ENCODE measurements at regions not wholly inside any gene's neighbourhood (a gene's known extent, or its start where the extent isn't known, plus 50 kb on each side); places are given as distances from the start of the nearest gene placed in this dataset.

- no peaks in the 10 kb centered on the region for H3K9me3 Mint-ChIP-seq
- H3K4me1 Mint-ChIP-seq: peaks cover 0 to 2% (median 0%) of the 10 kb centered on the region in 3 donors
- no peaks in the 10 kb centered on the region for H3K27me3 Mint-ChIP-seq
- no peaks in the 10 kb centered on the region for H3K36me3 Mint-ChIP-seq
- no peak overlapping the region for H3K27ac Mint-ChIP-seq
- H3K4me3 Mint-ChIP-seq: no peak overlapping the region
Observed at GRCh38 chr18:64474773-64475172, 325.9 kb upstream of the LINC00305 start.

- Mint-ChIP-seq H3K27me3 (no peaks in the 10 kb centered on the region), H3K9me3 (no peaks in the 10 kb centered on the region), H3K4me1 (peaks cover 0 to 2% (median 0%) of the 10 kb centered on the region in 3 donors), H3K4me3 (no peak overlapping the region), H3K36me3 (no peaks in the 10 kb centered on the region), H3K27ac (no peak overlapping the region)
Observed at GRCh38 chr18:64474255-64474654, 325.4 kb upstream of the LINC00305 start.

DNA sequence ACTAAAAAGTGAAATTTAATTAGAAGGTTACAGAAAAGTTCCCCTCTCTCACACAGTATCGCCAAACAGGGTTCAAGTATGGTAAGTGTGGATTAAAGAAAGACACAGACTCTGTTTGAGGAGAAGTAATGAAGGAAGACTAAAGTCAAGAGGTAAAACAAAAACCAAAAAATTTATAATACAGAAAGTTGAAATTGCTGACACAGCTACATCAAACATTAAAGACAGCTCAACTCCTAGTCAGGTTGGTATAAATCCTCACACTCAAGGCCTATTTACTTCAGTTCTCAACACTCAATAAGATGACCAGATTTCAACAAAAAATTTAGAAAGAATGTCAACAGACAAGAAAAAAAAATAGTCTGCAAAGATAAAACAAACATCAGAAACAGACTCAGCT, 300.5 kb upstream of the LINC00305 start:
- Mint-ChIP-seq H3K9me3 (no peaks in the 10 kb centered on the region), H3K4me1 (no peaks in the 10 kb centered on the region), H3K27me3 (no peaks in the 10 kb centered on the region), H3K4me3 (no peak overlapping the region), H3K36me3 (no peaks in the 10 kb centered on the region), H3K27ac (no peak overlapping the region)

GRCh38 chr18:64444819-64445218, 295.9 kb upstream of the LINC00305 start:
- Mint-ChIP-seq H3K27ac (peak overlapping the region in 1 of 3 donors; percentile 47), H3K27me3 (no peaks in the 10 kb centered on the region), H3K36me3 (no peaks in the 10 kb centered on the region), H3K9me3 (peaks cover 0 to 3% (median 1%) of the 10 kb centered on the region in 3 donors), H3K4me1 (no peaks in the 10 kb centered on the region), H3K4me3 (no peak overlapping the region)

DNA sequence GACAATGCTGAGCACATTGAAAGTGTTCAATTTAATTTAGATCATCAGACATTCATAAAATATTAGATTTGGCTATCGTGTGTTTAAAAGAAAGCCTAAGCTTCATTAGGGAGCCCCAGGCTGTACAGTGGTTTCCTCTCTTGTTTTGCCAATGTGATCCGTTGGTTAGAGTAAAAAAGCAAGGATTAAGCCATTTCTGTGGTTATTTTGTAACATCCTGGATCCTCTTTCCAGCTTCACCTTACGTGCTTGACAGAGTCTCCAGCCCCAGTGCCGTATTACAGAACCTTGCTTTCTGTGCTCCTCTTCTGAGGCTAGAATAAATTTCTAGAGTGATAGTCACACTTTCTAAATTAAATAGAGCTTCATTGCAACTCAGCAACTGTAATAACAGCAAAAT, 289.3 kb upstream of the LINC00305 start:
- H3K9me3 Mint-ChIP-seq: peaks cover 3 to 21% (median 8%) of the 10 kb centered on the region in 3 donors
- no peak overlapping the region for H3K27ac Mint-ChIP-seq
- no peaks in the 10 kb centered on the region for H3K36me3 Mint-ChIP-seq
- H3K4me3 Mint-ChIP-seq: no peak overlapping the region
- no peaks in the 10 kb centered on the region for H3K27me3 Mint-ChIP-seq
- no peaks in the 10 kb centered on the region for H3K4me1 Mint-ChIP-seq

DNA sequence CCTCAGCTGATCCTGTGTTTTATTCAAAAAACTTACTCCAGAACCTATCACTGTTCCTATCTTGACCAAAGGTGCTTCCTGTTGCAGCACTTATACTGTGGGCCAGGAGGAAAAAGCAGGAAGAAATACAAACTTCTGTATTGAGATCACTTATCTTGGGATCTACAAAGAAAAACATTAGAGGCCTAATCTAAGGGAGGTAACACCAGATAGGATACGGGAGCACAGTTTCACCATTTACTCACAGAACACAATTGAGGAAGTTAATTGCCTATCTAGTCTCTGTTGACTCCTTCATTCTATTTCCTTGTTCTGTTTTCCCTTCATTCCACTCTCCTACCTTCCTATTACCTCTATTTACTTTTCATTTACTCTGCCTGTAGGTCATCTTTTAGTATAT, 287.2 kb upstream of the LINC00305 start:
- Mint-ChIP-seq H3K4me1 (no peaks in the 10 kb centered on the region), H3K9me3 (peaks cover 5 to 30% (median 8%) of the 10 kb centered on the region in 3 donors), H3K27me3 (no peaks in the 10 kb centered on the region), H3K27ac (no peak overlapping the region), H3K4me3 (no peak overlapping the region), H3K36me3 (no peaks in the 10 kb centered on the region)

GRCh38 chr18:64419156-64419555, 270.3 kb upstream of the LINC00305 start:
- H3K27ac Mint-ChIP-seq: no peak overlapping the region
- peaks cover 0 to 3% (median 0%) of the 10 kb centered on the region in 3 donors for H3K4me1 Mint-ChIP-seq
- no peak overlapping the region for H3K4me3 Mint-ChIP-seq
- no peaks in the 10 kb centered on the region for H3K27me3 Mint-ChIP-seq
- no peaks in the 10 kb centered on the region for H3K36me3 Mint-ChIP-seq
- H3K9me3 Mint-ChIP-seq: peaks cover 0 to 2% (median 0%) of the 10 kb centered on the region in 3 donors

- peaks cover 0 to 2% (median 0%) of the 10 kb centered on the region in 3 donors for H3K9me3 Mint-ChIP-seq
- H3K27me3 Mint-ChIP-seq: no peaks in the 10 kb centered on the region
- no peak overlapping the region for H3K4me3 Mint-ChIP-seq
- peaks cover 0 to 3% (median 0%) of the 10 kb centered on the region in 3 donors for H3K4me1 Mint-ChIP-seq
- no peak overlapping the region for H3K27ac Mint-ChIP-seq
- H3K36me3 Mint-ChIP-seq: no peaks in the 10 kb centered on the region
Observed at GRCh38 chr18:64416990-64417389, 268.1 kb upstream of the LINC00305 start.

DNA sequence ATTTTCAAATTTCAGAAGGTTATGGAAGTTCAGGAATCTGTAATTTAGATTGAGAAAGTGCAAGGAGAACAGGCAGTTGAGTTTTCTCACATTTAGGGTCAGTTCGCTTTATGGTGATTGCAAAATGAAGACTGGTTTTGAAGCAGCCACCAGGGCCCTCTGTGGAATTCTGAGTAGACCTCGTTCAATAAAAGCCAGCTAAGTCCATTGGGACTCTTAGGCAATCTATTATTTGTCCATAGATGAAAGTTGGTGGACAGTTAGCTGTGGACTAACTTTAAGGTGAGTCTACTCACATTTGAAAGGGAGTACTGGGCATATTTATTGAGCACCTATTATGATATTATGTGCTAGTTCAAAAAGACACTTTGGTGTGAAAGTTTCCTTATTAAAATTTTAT, 266.3 kb upstream of the LINC00305 start:
- Mint-ChIP-seq H3K36me3 (no peaks in the 10 kb centered on the region), H3K9me3 (peaks cover 0 to 2% (median 0%) of the 10 kb centered on the region in 3 donors), H3K4me1 (peaks cover 0 to 3% (median 0%) of the 10 kb centered on the region in 3 donors), H3K4me3 (no peak overlapping the region), H3K27me3 (no peaks in the 10 kb centered on the region), H3K27ac (no peak overlapping the region)

- Mint-ChIP-seq H3K27me3 (no peaks in the 10 kb centered on the region), H3K36me3 (no peaks in the 10 kb centered on the region), H3K27ac (no peak overlapping the region), H3K4me3 (no peak overlapping the region), H3K4me1 (no peaks in the 10 kb centered on the region), H3K9me3 (peaks cover 0 to under 1% (median 0%) of the 10 kb centered on the region in 3 donors)
Observed at GRCh38 chr18:64410685-64411084, 261.8 kb upstream of the LINC00305 start.

- Mint-ChIP-seq H3K36me3 (no peaks in the 10 kb centered on the region), H3K4me1 (peaks cover 0 to 2% (median 0%) of the 10 kb centered on the region in 3 donors), H3K4me3 (no peak overlapping the region), H3K27me3 (no peaks in the 10 kb centered on the region), H3K9me3 (no peaks in the 10 kb centered on the region), H3K27ac (no peak overlapping the region)
Observed at GRCh38 chr18:64409511-64409910, 260.6 kb upstream of the LINC00305 start.

DNA sequence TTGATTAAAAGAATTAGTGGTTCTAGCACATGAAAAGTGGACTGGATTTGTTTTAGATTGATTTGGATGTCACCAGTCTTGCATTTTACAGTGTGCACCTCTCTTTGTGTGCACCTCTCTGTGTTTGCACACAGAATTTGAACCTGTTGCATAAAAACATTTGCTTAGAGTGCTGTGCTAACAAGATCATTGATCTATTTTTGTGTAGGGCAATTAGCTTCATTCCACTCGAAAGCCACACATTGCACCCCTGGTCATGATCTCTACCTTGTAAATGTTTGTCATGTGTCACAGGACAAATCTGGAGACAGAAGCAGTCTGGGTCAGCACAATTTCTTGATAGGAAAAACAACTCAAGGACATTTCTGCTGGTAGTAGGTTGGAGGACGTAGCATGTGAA, 258.7 kb upstream of the LINC00305 start:
- Mint-ChIP-seq H3K4me3 (no peak overlapping the region), H3K27ac (no peak overlapping the region), H3K9me3 (no peaks in the 10 kb centered on the region), H3K36me3 (no peaks in the 10 kb centered on the region), H3K27me3 (no peaks in the 10 kb centered on the region), H3K4me1 (peaks cover 7 to 9% (median 7%) of the 10 kb centered on the region in 3 donors)

DNA sequence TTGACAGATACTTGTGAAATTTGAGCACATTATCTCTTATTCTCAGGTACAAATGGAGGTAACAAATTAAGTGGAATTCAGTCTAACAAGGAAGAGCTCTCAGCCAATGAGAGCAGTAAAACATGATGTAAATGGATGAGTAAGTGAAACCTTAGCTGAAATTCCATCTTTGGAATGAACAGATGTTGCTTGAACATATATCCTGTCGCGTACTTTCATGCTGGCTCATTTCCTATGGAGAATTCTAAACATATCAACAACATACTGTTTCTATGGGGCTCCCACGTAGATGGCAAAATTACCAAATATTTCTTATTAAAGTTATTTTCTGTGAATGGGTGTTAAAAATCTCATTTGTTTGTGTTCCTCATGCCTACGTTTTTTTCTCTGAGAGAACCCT, 256.3 kb upstream of the LINC00305 start:
- Mint-ChIP-seq H3K27ac (no peak overlapping the region), H3K36me3 (no peaks in the 10 kb centered on the region), H3K9me3 (no peaks in the 10 kb centered on the region), H3K4me1 (peaks cover 7 to 9% (median 7%) of the 10 kb centered on the region in 3 donors), H3K27me3 (no peaks in the 10 kb centered on the region), H3K4me3 (no peak overlapping the region)

DNA sequence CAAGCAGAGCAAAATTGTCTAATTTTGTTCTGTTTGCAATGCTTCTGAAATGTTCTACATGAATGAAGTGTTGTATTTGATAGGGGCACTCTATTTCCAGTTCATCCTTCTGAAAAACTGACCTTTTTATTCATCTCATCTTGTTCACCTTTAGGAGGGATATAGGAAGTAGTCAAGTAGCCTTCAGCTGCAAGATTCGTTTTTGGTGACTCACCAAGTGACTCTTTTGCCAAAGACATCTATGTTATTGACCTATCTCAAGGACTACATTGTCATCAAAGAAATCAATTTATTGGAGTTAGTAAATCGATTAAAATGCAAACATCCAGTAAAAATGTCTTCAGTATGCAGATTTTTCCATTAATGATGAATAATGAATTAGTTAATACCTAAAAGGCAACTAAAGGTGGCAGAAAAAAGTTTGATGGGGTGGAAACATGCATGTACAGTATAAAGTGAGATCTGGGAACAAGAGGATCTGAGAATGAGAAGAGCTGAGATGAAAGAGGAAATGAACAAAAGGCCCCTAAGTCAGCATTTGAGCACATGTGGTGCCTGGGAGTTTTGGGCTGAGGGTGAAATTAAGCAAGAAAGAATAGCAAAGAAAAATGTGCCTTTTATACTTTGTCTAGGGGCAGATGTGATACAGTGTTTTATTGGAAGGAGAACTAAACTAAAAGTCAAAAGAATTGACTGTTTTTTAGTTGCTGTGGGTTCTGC, 255.1 kb upstream of the LINC00305 start:
- Mint-ChIP-seq H3K27ac (peak overlapping the region in 1 of 3 donors; percentile 54), H3K27me3 (no peaks in the 10 kb centered on the region), H3K36me3 (no peaks in the 10 kb centered on the region), H3K4me1 (peaks cover 7 to 9% (median 7%) of the 10 kb centered on the region in 3 donors), H3K4me3 (no peak overlapping the region), H3K9me3 (no peaks in the 10 kb centered on the region)

DNA sequence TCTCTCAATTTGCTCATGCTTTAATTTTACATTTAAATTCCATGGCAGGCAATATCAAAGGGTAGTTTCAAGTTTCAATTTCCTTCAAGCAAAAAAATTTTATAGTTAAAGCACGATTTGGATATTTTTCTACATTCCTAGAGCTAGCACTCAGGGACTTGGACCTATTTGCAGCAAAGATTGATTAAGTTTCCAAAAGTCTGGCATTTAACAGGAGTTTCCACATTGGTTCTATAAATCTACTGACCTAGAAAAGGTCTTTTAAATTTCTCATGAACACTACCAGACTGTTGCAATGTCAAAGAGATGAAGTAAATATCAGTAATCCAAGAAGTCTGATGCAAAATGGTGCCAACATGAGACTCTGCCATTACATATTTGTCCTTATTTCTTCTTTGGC, 253.7 kb upstream of the LINC00305 start:
- peaks cover 7 to 9% (median 7%) of the 10 kb centered on the region in 3 donors for H3K4me1 Mint-ChIP-seq
- no peak overlapping the region for H3K4me3 Mint-ChIP-seq

More for the DNA sequence above, 253.7 kb upstream of the LINC00305 start:
- H3K36me3 Mint-ChIP-seq: no peaks in the 10 kb centered on the region
- no peaks in the 10 kb centered on the region for H3K27me3 Mint-ChIP-seq
- no peak overlapping the region for H3K27ac Mint-ChIP-seq
- no peaks in the 10 kb centered on the region for H3K9me3 Mint-ChIP-seq
